ENCODE measurements at regions not wholly inside any gene's neighbourhood (a gene's known extent, or its start where the extent isn't known, plus 50 kb on each side); places are given as distances from the start of the nearest gene placed in this dataset.

- Histone ChIP-seq H3K79me2 (ENCODE audit: insufficient read depth) (no peaks in the 10 kb centered on the region), H3K27ac (ENCODE audit: low read depth in 2 of 2, low read length in 1 of 2) (no peak overlapping the region), H3K4me1 (ENCODE audit: control insufficient read depth in 1 of 2, insufficient read depth in 2 of 2, low read depth in 1 of 2, low read length in 1 of 2) (no peaks in the 10 kb centered on the region; a peak in 1 of 4 replicates), H3K4me3 (ENCODE audit: low read depth in 2 of 2, low read length in 1 of 2) (no peak overlapping the region), H3K27me3 (ENCODE audit: insufficient read depth) (peaks cover 4% of the 10 kb centered on the region; the same call in 1 of the 2 replicates), H2AFZ (ENCODE audit: low read depth) (no peak overlapping the region), H3F3A (replicated peaks; ENCODE audit: insufficient read depth) (no peaks in the 10 kb centered on the region), H3K9me3 (no peaks in the 10 kb centered on the region), H4K20me1 (ENCODE audit: insufficient read depth) (no peaks in the 10 kb centered on the region), H3K9me2 (no peaks in the 10 kb centered on the region), H3K9ac (no peak overlapping the region), H3K4me2 (no peak overlapping the region), H3K36me3 (replicated peaks in 1 of 2; ENCODE audit: control insufficient read depth in 1 of 2, insufficient read depth in 2 of 2, low read length in 1 of 2) (no peaks in the 10 kb centered on the region)
- ChIA-PET POLR2A (no interaction called here), CTCF (no interaction called here)
- no peak for DNase-seq
- WGBS (ENCODE audit: low lambda C conversion rate): 8% methylated on average over 3 of the region's 3 CpGs
- no peak for TF ChIP-seq RCOR1 (IDR thresholded peaks at IDR 0.05; ENCODE audit: low read length)
- no peak for TF ChIP-seq CTCF (IDR thresholded peaks at IDR 0.05)
- TF ChIP-seq POLR2AphosphoS5 (IDR thresholded peaks at IDR 0.05; ENCODE audit: low read depth, low read length): no peak
- no peak for TF ChIP-seq USF2 (IDR thresholded peaks at IDR 0.05; ENCODE audit: borderline replicate concordance, low read depth, low read length)
- no peak for TF ChIP-seq RFX5 (IDR thresholded peaks at IDR 0.05; ENCODE audit: low read length)
Measured at GRCh38 chr11:101748572-101749344, 165.0 kb upstream of the TRPC6 start.

GRCh38 chr11:101745756-101746155 is 161.9 kb upstream of the TRPC6 start:
- H3K36me3 ChIP-seq (replicated peaks in 1 of 2; ENCODE audit: control insufficient read depth in 1 of 2, insufficient read depth in 2 of 2, low read length in 1 of 2): no peaks in the 10 kb centered on the region
- DNase-seq: no peak
- H3K4me3 ChIP-seq (ENCODE audit: low read depth in 2 of 2, low read length in 1 of 2): no peak overlapping the region
- no peaks in the 10 kb centered on the region; a peak in 1 of 4 replicates for H3K4me1 ChIP-seq (ENCODE audit: control insufficient read depth in 1 of 2, insufficient read depth in 2 of 2, low read depth in 1 of 2, low read length in 1 of 2)
- no peak overlapping the region for H3K27ac ChIP-seq (ENCODE audit: low read depth in 2 of 2, low read length in 1 of 2)
- peaks cover 4% of the 10 kb centered on the region; the same call in 1 of the 2 replicates for H3K27me3 ChIP-seq (ENCODE audit: insufficient read depth)
- POLR2A ChIA-PET: interaction anchor here (0.7 kb wide), 1 partner anchor 654 kb away, joined by 3 read pairs; no protein-coding TSS in a partner anchor
- no peaks in the 10 kb centered on the region for H3K9me3 ChIP-seq
- no peak for TF ChIP-seq NFIC (IDR thresholded peaks at IDR 0.05; ENCODE audit: borderline replicate concordance)
- TF ChIP-seq CHD2 (IDR thresholded peaks at IDR 0.05; ENCODE audit: low read length, partially characterized antibody): no peak
- TF ChIP-seq FOSL2 (IDR thresholded peaks at IDR 0.05; ENCODE audit: borderline replicate concordance, low read depth): no peak
- no peak for TF ChIP-seq RXRA (IDR thresholded peaks at IDR 0.05; ENCODE audit: borderline replicate concordance, low read depth)
- TF ChIP-seq RAD21 (IDR thresholded peaks at IDR 0.05; ENCODE audit: low read length): no peak
- TF ChIP-seq MXI1 (IDR thresholded peaks at IDR 0.05; ENCODE audit: low read depth, low read length): no peak
- no peak for TF ChIP-seq CTCF (IDR thresholded peaks at IDR 0.05)
- no peak for TF ChIP-seq FOXM1 (IDR thresholded peaks at IDR 0.05; ENCODE audit: low read depth)
- TF ChIP-seq RFX5 (IDR thresholded peaks at IDR 0.05; ENCODE audit: low read length): no peak
- no peak for TF ChIP-seq EZH2phosphoT487 (IDR thresholded peaks at IDR 0.05; ENCODE audit: borderline replicate concordance, low read depth)
- no peak for TF ChIP-seq PBX3 (IDR thresholded peaks at IDR 0.05)
- TF ChIP-seq NRF1 (IDR thresholded peaks at IDR 0.05; ENCODE audit: low read depth, low read length): no peak
- no peak for TF ChIP-seq FOXJ3 (CRISPR knock-in tag; IDR thresholded peaks at IDR 0.05)
- no peak overlapping the region for H3K4me2 ChIP-seq
- no peaks in the 10 kb centered on the region for H3K9me2 ChIP-seq
- H4K20me1 ChIP-seq (ENCODE audit: insufficient read depth): no peaks in the 10 kb centered on the region
- no peak overlapping the region for H3K9ac ChIP-seq
- no peak overlapping the region for H2AFZ ChIP-seq (ENCODE audit: low read depth)
- H3F3A ChIP-seq (replicated peaks; ENCODE audit: insufficient read depth): no peaks in the 10 kb centered on the region
- H3K79me2 ChIP-seq (ENCODE audit: insufficient read depth): no peaks in the 10 kb centered on the region
- WGBS (ENCODE audit: low lambda C conversion rate): 9% methylated on average over 1 of the region's 1 CpG
- CTCF ChIA-PET: no interaction called here

Measured in SK-N-SH (cell line).